ENCODE measurements at regions not wholly inside any gene's neighbourhood (a gene's known extent, or its start where the extent isn't known, plus 50 kb on each side); places are given as distances from the start of the nearest gene placed in this dataset.
A peak's percentile ranks its signal among the peaks of the same experiment; 100 is the strongest.

DNA sequence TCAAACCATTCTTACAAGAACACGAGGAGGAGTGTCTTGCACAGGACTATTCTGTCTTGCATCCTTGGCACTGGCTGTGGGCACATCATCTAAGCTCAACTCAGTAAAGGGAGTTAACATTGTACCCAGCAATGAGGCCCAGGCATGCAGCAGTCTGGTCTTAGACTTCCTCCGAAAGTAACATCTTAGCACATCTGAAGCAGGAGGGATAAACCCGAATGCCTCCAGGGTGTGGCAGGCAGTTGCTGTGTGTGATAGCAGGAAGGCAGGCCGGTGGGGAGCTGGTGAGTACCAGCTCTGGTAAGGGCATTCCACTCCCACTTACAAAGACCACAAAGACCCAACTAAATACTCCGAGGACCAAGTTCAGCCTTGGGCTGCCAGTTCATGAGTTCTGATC lies 206.3 kb downstream of the TSN start:
- intact Hi-C loops (cut with DNase I) = no loop called here
- no peak for DNase-seq
- no peak overlapping the region for H3K27ac ChIP-seq
- WGBS, 3 donors = 87 to 91% (median 88%) methylated on average over 5 of the region's 5 CpGs
- H3K27me3 ChIP-seq = no peaks in the 10 kb centered on the region
- TF ChIP-seq, protein P1, sequence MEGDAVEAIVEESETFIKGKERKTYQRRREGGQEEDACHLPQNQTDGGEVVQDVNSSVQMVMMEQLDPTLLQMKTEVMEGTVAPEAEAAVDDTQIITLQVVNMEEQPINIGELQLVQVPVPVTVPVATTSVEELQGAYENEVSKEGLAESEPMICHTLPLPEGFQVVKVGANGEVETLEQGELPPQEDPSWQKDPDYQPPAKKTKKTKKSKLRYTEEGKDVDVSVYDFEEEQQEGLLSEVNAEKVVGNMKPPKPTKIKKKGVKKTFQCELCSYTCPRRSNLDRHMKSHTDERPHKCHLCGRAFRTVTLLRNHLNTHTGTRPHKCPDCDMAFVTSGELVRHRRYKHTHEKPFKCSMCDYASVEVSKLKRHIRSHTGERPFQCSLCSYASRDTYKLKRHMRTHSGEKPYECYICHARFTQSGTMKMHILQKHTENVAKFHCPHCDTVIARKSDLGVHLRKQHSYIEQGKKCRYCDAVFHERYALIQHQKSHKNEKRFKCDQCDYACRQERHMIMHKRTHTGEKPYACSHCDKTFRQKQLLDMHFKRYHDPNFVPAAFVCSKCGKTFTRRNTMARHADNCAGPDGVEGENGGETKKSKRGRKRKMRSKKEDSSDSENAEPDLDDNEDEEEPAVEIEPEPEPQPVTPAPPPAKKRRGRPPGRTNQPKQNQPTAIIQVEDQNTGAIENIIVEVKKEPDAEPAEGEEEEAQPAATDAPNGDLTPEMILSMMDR (IDR thresholded peaks at IDR 0.05) = no peak
- no peak for TF ChIP-seq POLR2A (IDR thresholded peaks at IDR 0.05)
- TF ChIP-seq EP300 (IDR thresholded peaks at IDR 0.05) = no peak
- H3K4me3 ChIP-seq = no peak overlapping the region
- H3K4me1 ChIP-seq (ENCODE audit: insufficient read depth) = no peaks in the 10 kb centered on the region
- H3K36me3 ChIP-seq = no peaks in the 10 kb centered on the region
- H3K9me3 ChIP-seq = no peaks in the 10 kb centered on the region

- Histone ChIP-seq H3K27ac (no peak overlapping the region), H3K4me1 (ENCODE audit: insufficient read depth) (peaks cover 8% of the 10 kb centered on the region), H3K9me3 (no peaks in the 10 kb centered on the region), H3K4me3 (no peak overlapping the region), H3K27me3 (no peaks in the 10 kb centered on the region), H3K36me3 (no peaks in the 10 kb centered on the region)
- 90 to 94% (median 91%) methylated on average over 7 of the region's 7 CpGs for WGBS, 3 donors
- no peak for TF ChIP-seq EP300 (IDR thresholded peaks at IDR 0.05)
- TF ChIP-seq, protein P1 (IDR thresholded peaks at IDR 0.05) = no peak
- no peak for TF ChIP-seq POLR2A (IDR thresholded peaks at IDR 0.05)
- intact Hi-C loops (cut with DNase I) = no loop called here
- no peak for DNase-seq
Measured at GRCh38 chr2:121965661-121966060, 210.2 kb downstream of the TSN start.

DNA sequence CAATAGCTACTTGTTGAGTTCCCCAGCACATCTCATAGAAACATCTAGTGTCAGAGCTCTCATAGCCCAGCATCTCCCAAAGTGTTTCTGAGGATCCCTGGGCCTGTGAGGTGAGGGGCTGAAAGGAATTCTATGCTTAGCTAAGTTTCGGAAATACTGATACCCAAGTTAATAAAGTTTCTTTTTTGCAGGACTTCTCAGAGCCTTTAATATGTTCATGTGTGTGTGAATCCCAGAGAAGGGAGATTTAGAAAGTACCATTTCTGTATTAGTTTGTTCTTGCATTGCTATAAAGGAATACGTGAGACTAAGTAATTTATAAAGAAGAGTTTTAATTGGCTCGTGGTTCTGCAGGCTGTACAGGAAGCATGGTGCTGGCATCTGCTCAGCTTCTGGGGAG lies 211.2 kb downstream of the TSN start:
- 91 to 94% (median 92%) methylated on average over 3 of the region's 3 CpGs for WGBS, 3 donors

GRCh38 chr2:121969166-121969565 lies 213.7 kb downstream of the TSN start:
- WGBS, 3 donors = 4 to 10% (median 5%) methylated on average over 5 of the region's 5 CpGs
- no peaks in the 10 kb centered on the region for H3K27me3 ChIP-seq
- intact Hi-C loops (cut with DNase I) = no loop called here
- TF ChIP-seq EP300 (IDR thresholded peaks at IDR 0.05) = no peak
- TF ChIP-seq, protein P1 (IDR thresholded peaks at IDR 0.05) = no peak
- no peak for TF ChIP-seq POLR2A (IDR thresholded peaks at IDR 0.05)
- H3K4me1 ChIP-seq (ENCODE audit: insufficient read depth) = peaks cover 8% of the 10 kb centered on the region
- no peaks in the 10 kb centered on the region for H3K36me3 ChIP-seq
- H3K27ac ChIP-seq = peak overlapping the region in 1 of 2 donors; percentile 55
- no peak overlapping the region for H3K4me3 ChIP-seq
- DNase-seq = peak in 2 of 5 donors; percentile 21 to 22
- H3K9me3 ChIP-seq = no peaks in the 10 kb centered on the region

More for the DNA sequence above, 211.2 kb downstream of the TSN start:
- intact Hi-C loops (cut with DNase I) = no loop called here
- H3K27ac ChIP-seq = no peak overlapping the region
- H3K36me3 ChIP-seq = no peaks in the 10 kb centered on the region
- H3K4me3 ChIP-seq = no peak overlapping the region
- TF ChIP-seq EP300 (IDR thresholded peaks at IDR 0.05) (no peak), POLR2A (IDR thresholded peaks at IDR 0.05) (no peak)
- TF ChIP-seq, protein P1 (IDR thresholded peaks at IDR 0.05) = no peak
- no peak for DNase-seq
- no peaks in the 10 kb centered on the region for H3K9me3 ChIP-seq
- peaks cover 8% of the 10 kb centered on the region for H3K4me1 ChIP-seq (ENCODE audit: insufficient read depth)
- no peaks in the 10 kb centered on the region for H3K27me3 ChIP-seq

Data from ovary (tissue), 7 donors.